H1 (cell line): ENCODE measurements at regions not wholly inside any gene's neighbourhood (a gene's known extent, or its start where the extent isn't known, plus 50 kb on each side); places are given as distances from the start of the nearest gene placed in this dataset.

Source experiments
- CTCF ChIA-PET: fragments of 300-600 bp; sonication (Branson Sonifier 250); formaldehyde crosslinking; loops from one replicate; lab custom pipeline; 2021; ENCODE audit not compliant: partially characterized antibody; lab: Charles Lee
- POLR2A ChIA-PET: fragments of 300-600 bp; sonication (Branson Sonifier 250); formaldehyde crosslinking; loops from one replicate; lab custom pipeline; 2021; ENCODE audit warnings: inconsistent platforms; ENCODE audit not compliant: partially characterized antibody; lab: Charles Lee
- DNase-seq, 2 experiments: peaks; one replicate each; pipeline versions ENCODE4 v3.0.0 to v3.0.0-alpha.2; 2010 to 2022; ENCODE audit warnings: low spot score in 2 of 2, low read depth in 1 of 2, mixed read lengths in 1 of 2
- FAIRE-seq: peaks from 2 replicates; lab custom pipeline; 2011; peaks lifted over from hg19 to GRCh38; lab: Jason Lieb, UNC
- H2AFZ ChIP-seq: 2 replicates; pipeline ENCODE4 v1.8.1; 2012; ENCODE audit warnings: low read length, inconsistent platforms
- H2AK5ac ChIP-seq: 2 replicates; pipeline ENCODE4 v1.6.1; 2013; ENCODE audit warnings: low read depth, low read length
- H2BK120ac ChIP-seq: replicated peaks from 2 replicates; pipeline ENCODE3; 2013; ENCODE audit warnings: low read depth, low read length, inconsistent platforms
- H2BK12ac ChIP-seq: 2 replicates; pipeline ENCODE4 v1.6.1; 2013; ENCODE audit warnings: low read depth, low read length
- H2BK15ac ChIP-seq: 2 replicates; pipeline ENCODE4 v1.6.1; 2013; ENCODE audit warnings: low read length
- H2BK20ac ChIP-seq: 2 replicates; pipeline ENCODE4 v1.6.1; 2013; ENCODE audit warnings: low read length
- H2BK5ac ChIP-seq: 2 replicates; pipeline ENCODE4 v1.6.1; 2013; ENCODE audit warnings: low read depth, low read length
- H3K14ac ChIP-seq: 2 replicates; pipeline ENCODE4 v1.6.1; 2013; ENCODE audit warnings: inconsistent platforms; ENCODE audit not compliant: insufficient read length
- H3K18ac ChIP-seq: 2 replicates; pipeline ENCODE4 v1.6.1; 2013; ENCODE audit warnings: low read length; ENCODE audit errors: extremely low read depth
- H3K23ac ChIP-seq: 2 replicates; pipeline ENCODE4 v1.6.1; 2013; ENCODE audit warnings: inconsistent platforms; ENCODE audit not compliant: insufficient read length
- H3K23me2 ChIP-seq: 2 replicates; pipeline ENCODE4 v1.6.1; 2013; ENCODE audit warnings: low read depth, low read length
- H3K27ac ChIP-seq: 2 replicates; pipeline ENCODE4 v1.6.1; 2011; ENCODE audit warnings: low read depth, low read length, inconsistent platforms
- H3K27me3 ChIP-seq, 4 experiments: replicated peaks in 1 of 4; 1 replicate in 1 of 4; 2 replicates in 3 of 4; pipeline versions ENCODE4 v1.6.1 to v1.8.1; 2011 to 2013; ENCODE audit warnings: low read length in 3 of 4, mild to moderate bottlenecking in 3 of 4, inconsistent platforms in 2 of 4, mixed read lengths in 2 of 4, moderate library complexity in 1 of 4; ENCODE audit not compliant: control insufficient read depth in 3 of 4, insufficient read depth in 3 of 4; ENCODE audit errors: extremely low read depth in 1 of 4
- H3K36me3 ChIP-seq, 4 experiments: 2 replicates each; pipeline versions ENCODE4 v1.6.1 to v1.8.1; 2011 to 2013; ENCODE audit warnings: mild to moderate bottlenecking in 4 of 4, low read length in 3 of 4, moderate library complexity in 2 of 4, control low read depth in 1 of 4, inconsistent platforms in 1 of 4; ENCODE audit not compliant: insufficient read depth in 4 of 4, control insufficient read depth in 2 of 4
- H3K4ac ChIP-seq: replicated peaks from 2 replicates; pipeline ENCODE3; 2013; ENCODE audit warnings: low read length, low read depth, mixed read lengths, inconsistent platforms; ENCODE audit not compliant: insufficient read length
- H3K4me1 ChIP-seq, 4 experiments: replicated peaks in 1 of 4; 1 replicate in 1 of 4; 2 replicates in 3 of 4; pipeline versions ENCODE4 v1.6.1 to v1.8.1; 2011 to 2013; ENCODE audit warnings: low read length in 3 of 4, inconsistent platforms in 2 of 4, mixed read lengths in 1 of 4; ENCODE audit not compliant: insufficient read depth in 4 of 4, control insufficient read depth in 3 of 4
- H3K4me2 ChIP-seq, 2 experiments: 2 replicates each; pipeline versions ENCODE4 v1.6.1 to v1.8.1; 2011 to 2013; ENCODE audit warnings: low read depth in 2 of 2, low read length in 2 of 2, control low read depth in 1 of 2, inconsistent platforms in 1 of 2, mild to moderate bottlenecking in 1 of 2; ENCODE audit not compliant: insufficient read depth in 1 of 2
- H3K4me3 ChIP-seq, 4 experiments: fragments of 200-600, 300-600 bp in 1 of 4; sonication (generic), shearing (Covaris generic), sonication (Bioruptor Twin) in 1 of 4; 2 replicates each; pipeline versions ENCODE4 v1.5.1 to v1.8.1; 2011 to 2016; ENCODE audit warnings: low read length in 4 of 4, low read depth in 3 of 4, control low read depth in 2 of 4, inconsistent platforms in 2 of 4, mild to moderate bottlenecking in 2 of 4, mixed read lengths in 1 of 4, moderate library complexity in 1 of 4; ENCODE audit not compliant: insufficient read depth in 2 of 4; ENCODE audit errors: extremely low read depth in 1 of 4
- H3K56ac ChIP-seq: replicated peaks from 2 replicates; pipeline ENCODE3; 2013; ENCODE audit warnings: low read depth, mild to moderate bottlenecking, mixed read lengths, low read length, inconsistent platforms; ENCODE audit not compliant: insufficient read length
- H3K79me1 ChIP-seq: 2 replicates; pipeline ENCODE4 v1.6.1; 2013; ENCODE audit warnings: low read depth, low read length, control low read depth
- H3K79me2 ChIP-seq, 2 experiments: 2 replicates each; pipeline versions ENCODE4 v1.6.1 to v1.8.1; 2012 to 2013; ENCODE audit warnings: low read length in 2 of 2, mild to moderate bottlenecking in 2 of 2, inconsistent platforms in 1 of 2; ENCODE audit not compliant: insufficient read depth in 2 of 2, control insufficient read depth in 1 of 2
- H3K9ac ChIP-seq, 4 experiments: replicated peaks in 1 of 4; 1 replicate in 1 of 4; 2 replicates in 3 of 4; pipeline versions ENCODE4 v1.6.1 to v1.8.1; 2011 to 2013; ENCODE audit warnings: low read depth in 3 of 4, low read length in 3 of 4, control low read depth in 2 of 4, mild to moderate bottlenecking in 2 of 4, moderate library complexity in 2 of 4, inconsistent platforms in 1 of 4; ENCODE audit errors: extremely low read depth in 1 of 4
- H3K9me3 ChIP-seq, 2 experiments: 2 replicates each; pipeline versions ENCODE4 v1.6.1 to v1.8.1; 2012 to 2013; ENCODE audit warnings: mild to moderate bottlenecking in 2 of 2, moderate library complexity in 2 of 2, control low read depth in 1 of 2, inconsistent platforms in 1 of 2, low read depth in 1 of 2, low read length in 1 of 2, mixed read lengths in 1 of 2; ENCODE audit not compliant: insufficient read depth in 2 of 2
- H4K20me1 ChIP-seq, 2 experiments: replicated peaks in 1 of 2; 2 replicates each; pipeline versions ENCODE3 to v1.8.1; 2011 to 2013; ENCODE audit warnings: inconsistent platforms in 2 of 2, low read length in 2 of 2, mild to moderate bottlenecking in 1 of 2; ENCODE audit not compliant: insufficient read depth in 2 of 2, control insufficient read depth in 1 of 2
- H4K5ac ChIP-seq: 2 replicates; pipeline ENCODE4 v1.6.1; 2013; ENCODE audit warnings: low read length, low read depth, mixed read lengths, inconsistent platforms; ENCODE audit not compliant: insufficient read length
- H4K8ac ChIP-seq: 2 replicates; pipeline ENCODE4 v1.8.0; 2013; ENCODE audit warnings: mild to moderate bottlenecking, moderate library complexity, low read length, inconsistent platforms; ENCODE audit not compliant: insufficient read depth; ENCODE audit errors: extremely low read depth
- H4K91ac ChIP-seq: replicated peaks from 2 replicates; pipeline ENCODE3; 2013; ENCODE audit warnings: low read length, mixed read lengths, inconsistent platforms; ENCODE audit not compliant: insufficient read length
- CEBPB ChIP-seq: IDR thresholded peaks from 2 replicates; pipeline ENCODE4 v1.6.1; 2012; ENCODE audit warnings: low read depth, low read length
- GTF2F1 ChIP-seq: IDR thresholded peaks from 2 replicates; pipeline ENCODE4 v1.6.1; 2012; ENCODE audit warnings: low read depth, low read length, improper control_type of control experiment, borderline replicate concordance
- KDM1A ChIP-seq: fragments of 200-600, 300-600 bp; sonication (generic); IDR thresholded peaks from 2 replicates; pipeline ENCODE4 v1.7.1; 2016; ENCODE audit warnings: mild to moderate bottlenecking, low read length, borderline replicate concordance
- MAFK ChIP-seq: IDR thresholded peaks from 2 replicates; pipeline ENCODE4 v1.6.1; 2012; ENCODE audit warnings: low read depth, mild to moderate bottlenecking, improper control_type of control experiment, low read length
- WGBS, 2 experiments: shearing (Covaris generic) in 1 of 2; methylation state at CpG; one replicate each; pipeline versions ENCODE4 v1.1.6 to v1.1.7; 2013 to 2015; ENCODE audit warnings: low lambda C conversion rate in 2 of 2, mixed read lengths in 2 of 2, inconsistent platforms in 1 of 2, low coverage in 1 of 2, missing lambda C conversion rate in 1 of 2; ENCODE audit not compliant: insufficient replicate concordance in 2 of 2, insufficient coverage in 1 of 2, insufficient read length in 1 of 2; ENCODE audit errors: extremely low coverage in 1 of 2, missing lambda C conversion rate in 1 of 2; 5-methylcytosine and 5-hydroxymethylcytosine counted together

- no peak overlapping the region for H2AK5ac ChIP-seq
- no peak for FAIRE-seq
- 77% methylated on average over 7 of the region's 7 CpGs; no CpG with 5 or more reads in 1 of the 2 experiments for WGBS, 2 experiments
- ChIA-PET CTCF (interaction anchor here (0.6 kb wide), 1 partner anchor 767 kb away, joined by 3 read pairs; no protein-coding TSS in a partner anchor), POLR2A (no interaction called here)
- no peaks in the 10 kb centered on the region for H3K23me2 ChIP-seq
- no peak overlapping the region for H2BK12ac ChIP-seq
- no peak overlapping the region for H3K4me3 ChIP-seq
- H3K4me1 ChIP-seq: no peaks in the 10 kb centered on the region
- no peak overlapping the region for H3K56ac ChIP-seq
- no peak for DNase-seq
- no peaks in the 10 kb centered on the region; a peak in 1 of 4 replicates for H3K9me3 ChIP-seq
- H2BK15ac ChIP-seq: no peak overlapping the region
- H3K23ac ChIP-seq: no peak overlapping the region
- H3K4me2 ChIP-seq: no peak overlapping the region
- no peak overlapping the region for H3K27ac ChIP-seq
- H3K14ac ChIP-seq: no peak overlapping the region
- H2AFZ ChIP-seq: no peak overlapping the region
- no peak overlapping the region for H4K5ac ChIP-seq
- no peaks in the 10 kb centered on the region for H3K36me3 ChIP-seq
- H3K18ac ChIP-seq: no peak overlapping the region
- no peak overlapping the region for H2BK20ac ChIP-seq
- no peaks in the 10 kb centered on the region for H3K79me1 ChIP-seq
- H2BK5ac ChIP-seq: no peak overlapping the region
- no peak overlapping the region for H4K91ac ChIP-seq
- H4K8ac ChIP-seq: no peak overlapping the region
- no peak overlapping the region for H3K9ac ChIP-seq
- H2BK120ac ChIP-seq: no peak overlapping the region
- no peak overlapping the region for H3K4ac ChIP-seq
- no peaks in the 10 kb centered on the region for H4K20me1 ChIP-seq
- H3K79me2 ChIP-seq: no peaks in the 10 kb centered on the region
- TF ChIP-seq CEBPB: no peak
- TF ChIP-seq MAFK: no peak
- TF ChIP-seq KDM1A: no peak
- no peak for TF ChIP-seq GTF2F1
- TF ChIP-seq, all 59 proteins: peak for 0
- H3K27me3 ChIP-seq: no peaks in the 10 kb centered on the region
Observed at GRCh38 chr10:44462338-44462914, 77.5 kb upstream of the CXCL12 start.
